ENCODE measurements at regions not wholly inside any gene's neighbourhood (a gene's known extent, or its start where the extent isn't known, plus 50 kb on each side); places are given as distances from the start of the nearest gene placed in this dataset.

- no peak for TF ChIP-seq CTCF (IDR thresholded peaks at IDR 0.05; ENCODE audit: extremely low read depth, insufficient read depth, missing control alignments)
- in situ Hi-C loops (cut with MboI; ENCODE audit: low pct_unique_long_range_greater_than_20kb, low sequenced_read_pairs, unreplicated experiment): no loop called here
- DNase-seq (ENCODE audit: low spot score): no peak
Measured at GRCh38 chr6:140320081-140321080, 945.9 kb upstream of the CITED2 start.

- in situ Hi-C loops (cut with MboI; ENCODE audit: low pct_unique_long_range_greater_than_20kb, low sequenced_read_pairs, unreplicated experiment): no loop called here
- TF ChIP-seq CTCF (IDR thresholded peaks at IDR 0.05; ENCODE audit: extremely low read depth, insufficient read depth, missing control alignments): no peak
- peak; percentile 11 for DNase-seq (ENCODE audit: low spot score)
Measured at GRCh38 chr6:140319209-140319608, 944.8 kb upstream of the CITED2 start.

- in situ Hi-C loops (cut with MboI; ENCODE audit: low pct_unique_long_range_greater_than_20kb, low sequenced_read_pairs, unreplicated experiment): no loop called here
- TF ChIP-seq CTCF (IDR thresholded peaks at IDR 0.05; ENCODE audit: extremely low read depth, insufficient read depth, missing control alignments): no peak
- no peak for DNase-seq (ENCODE audit: low spot score)
Measured at GRCh38 chr6:140318408-140318807, 944.0 kb upstream of the CITED2 start.

- no peak for TF ChIP-seq CTCF (IDR thresholded peaks at IDR 0.05; ENCODE audit: extremely low read depth, insufficient read depth, missing control alignments)
- in situ Hi-C loops (cut with MboI; ENCODE audit: low pct_unique_long_range_greater_than_20kb, low sequenced_read_pairs, unreplicated experiment): no loop called here
- no peak for DNase-seq (ENCODE audit: low spot score)
Measured at GRCh38 chr6:140317950-140318349, 943.5 kb upstream of the CITED2 start.

GRCh38 chr6:140316966-140317365 lies 942.5 kb upstream of the CITED2 start:
- in situ Hi-C loops (cut with MboI; ENCODE audit: low pct_unique_long_range_greater_than_20kb, low sequenced_read_pairs, unreplicated experiment): no loop called here
- DNase-seq (ENCODE audit: low spot score): no peak
- no peak for TF ChIP-seq CTCF (IDR thresholded peaks at IDR 0.05; ENCODE audit: extremely low read depth, insufficient read depth, missing control alignments)

GRCh38 chr6:140314682-140315081 lies 940.2 kb upstream of the CITED2 start:
- DNase-seq (ENCODE audit: low spot score): no peak
- in situ Hi-C loops (cut with MboI; ENCODE audit: low pct_unique_long_range_greater_than_20kb, low sequenced_read_pairs, unreplicated experiment): no loop called here
- no peak for TF ChIP-seq CTCF (IDR thresholded peaks at IDR 0.05; ENCODE audit: extremely low read depth, insufficient read depth, missing control alignments)
